HepG2 (cell line): ENCODE measurements at regions not wholly inside any gene's neighbourhood (a gene's known extent, or its start where the extent isn't known, plus 50 kb on each side); places are given as distances from the start of the nearest gene placed in this dataset.

Source experiments
- ATAC-seq: fragments of 200-7000 bp; cut with Tn5 transposase; 3 replicates; pipeline ENCODE4 v1.9.1; 2020; ENCODE audit warnings: mild to moderate bottlenecking, moderate library complexity
- BruUV-seq: library from RNA; stranded (reverse); fragments of 400-500 nt; replicated peaks from 2 replicates; lab custom pipeline; 2021; lab: Mats Ljungman, UMichigan
- CTCF ChIA-PET: fragments of 300-600 bp; formaldehyde crosslinking; extraction: SDS; loops from one replicate; lab custom pipeline; 2021; ENCODE audit warnings: low total read pairs, inconsistent platforms, low intra/inter-chr PET ratio; lab: Yijun Ruan, JAX
- POLR2A ChIA-PET: fragments of 350-600 bp; sonication (Branson Sonifier 250); formaldehyde crosslinking; loops from one replicate; lab custom pipeline; 2020; ENCODE audit warnings: antibody characterized with exemption, inconsistent platforms; lab: Yijun Ruan, JAX
- DNase-seq: peaks from one replicate; pipeline ENCODE4 v3.0.0-alpha.2; 2015; ENCODE audit warnings: low spot score
- FAIRE-seq: peaks from 3 replicates; lab custom pipeline; 2011; peaks lifted over from hg19 to GRCh38; lab: Jason Lieb, UNC
- H2AFZ ChIP-seq: one replicate; pipeline ENCODE4 v1.6.1; 2011; ENCODE audit warnings: low read length, inconsistent platforms
- H3K27ac ChIP-seq: fragments of 300-600 bp; 3 replicates; pipeline ENCODE4 v1.8.0; 2011; ENCODE audit warnings: mixed run types, mild to moderate bottlenecking, mixed read lengths, low read length, inconsistent platforms; ENCODE audit not compliant: insufficient read depth; ENCODE audit errors: extremely low read length
- H3K27me3 ChIP-seq, 2 experiments: fragments of 200-600 bp in 1 of 2; 2 replicates in 1 of 2; 3 replicates in 1 of 2; pipeline versions ENCODE4 v1.6.0 to v1.8.0; 2011; ENCODE audit warnings: low read length in 2 of 2, mild to moderate bottlenecking in 2 of 2, moderate library complexity in 2 of 2, inconsistent platforms in 1 of 2; ENCODE audit not compliant: insufficient read depth in 2 of 2, control insufficient read depth in 1 of 2
- H3K36me3 ChIP-seq, 2 experiments: fragments of 200-600 bp in 1 of 2; replicated peaks in 1 of 2; 2 replicates in 1 of 2; 3 replicates in 1 of 2; pipeline versions ENCODE4 v1.5.1 to v1.8.0; 2011; ENCODE audit warnings: low read length in 2 of 2, inconsistent platforms in 1 of 2; ENCODE audit not compliant: insufficient read depth in 2 of 2, control insufficient read depth in 1 of 2
- H3K4me1 ChIP-seq: 2 replicates; pipeline ENCODE4 v1.5.1; 2012; ENCODE audit warnings: low read length, inconsistent platforms; ENCODE audit not compliant: insufficient read depth
- H3K4me2 ChIP-seq: 2 replicates; pipeline ENCODE4 v1.6.0; 2011; ENCODE audit warnings: low read depth, low read length, inconsistent platforms
- H3K4me3 ChIP-seq, 3 experiments: fragments of 200-600 bp in 1 of 3; sonication (generic), shearing (Covaris generic) in 1 of 3; replicated peaks in 1 of 3; 2 replicates each; pipeline ENCODE4 v1.5.1; 2011 to 2016; ENCODE audit warnings: low read length in 3 of 3, inconsistent platforms in 2 of 3, low read depth in 2 of 3, mild to moderate bottlenecking in 2 of 3, control low read depth in 1 of 3, mixed read lengths in 1 of 3; ENCODE audit not compliant: insufficient read depth in 1 of 3
- H3K79me2 ChIP-seq: one replicate; pipeline ENCODE4 v1.6.1; 2011; ENCODE audit warnings: low read length, inconsistent platforms; ENCODE audit not compliant: insufficient read depth
- H3K9ac ChIP-seq: 2 replicates; pipeline ENCODE4 v1.6.0; 2011; ENCODE audit warnings: mild to moderate bottlenecking, low read depth, low read length, inconsistent platforms; ENCODE audit not compliant: insufficient read depth
- H3K9me3 ChIP-seq: 2 replicates; pipeline ENCODE4 v1.5.1; 2012; ENCODE audit warnings: mild to moderate bottlenecking, low read length
- H4K20me1 ChIP-seq: 2 replicates; pipeline ENCODE4 v1.6.0; 2011; ENCODE audit warnings: inconsistent platforms, mild to moderate bottlenecking, low read length, moderate library complexity; ENCODE audit not compliant: insufficient read depth
- CBX2 ChIP-seq, 2 experiments: fragments of 200-600 bp in 1 of 2; sonication (generic); formaldehyde crosslinking in 1 of 2; IDR thresholded peaks; 2 replicates each; pipeline versions ENCODE4 v1.7.0 to v1.8.1; 2018 to 2022; ENCODE audit warnings: low read depth in 2 of 2, low read length in 1 of 2, mild to moderate bottlenecking in 1 of 2, missing genetic modification reagents in 1 of 2
- CHD4 ChIP-seq: fragments of 200-600 bp; sonication (generic); IDR thresholded peaks from 2 replicates; pipeline ENCODE4 v1.7.0; 2017; ENCODE audit warnings: mild to moderate bottlenecking, low read length, borderline replicate concordance
- CREM ChIP-seq, 2 experiments: sonication (generic) in 1 of 2; formaldehyde crosslinking in 1 of 2; IDR thresholded peaks; 2 replicates each; pipeline versions ENCODE4 v1.4.0 to v1.6.1; 2016 to 2020; ENCODE audit warnings: antibody characterized with exemption in 1 of 2, mild to moderate bottlenecking in 1 of 2, missing genetic modification reagents in 1 of 2
- IRX3 ChIP-seq: sonication (generic); formaldehyde crosslinking; IDR thresholded peaks from 2 replicates; pipeline ENCODE4 v1.8.1; 2023; ENCODE audit warnings: mild to moderate bottlenecking, low read depth, missing genetic modification reagents, borderline replicate concordance
- MATR3 ChIP-seq: sonication (generic); formaldehyde crosslinking; IDR thresholded peaks from 2 replicates; pipeline ENCODE4 v1.4.0; 2020; ENCODE audit warnings: missing genetic modification reagents
- NR2C2 ChIP-seq: sonication (generic); formaldehyde crosslinking; IDR thresholded peaks from 2 replicates; pipeline ENCODE4 v1.4.0; 2020; ENCODE audit warnings: missing genetic modification reagents, mild to moderate bottlenecking, moderate library complexity, borderline replicate concordance
- PHF21A ChIP-seq: sonication (generic); formaldehyde crosslinking; IDR thresholded peaks from 2 replicates; pipeline ENCODE4 v1.5.0; 2020; ENCODE audit warnings: mild to moderate bottlenecking, missing genetic modification reagents
- RBFOX2 ChIP-seq: fragments of 200-400 bp; formaldehyde crosslinking; IDR thresholded peaks from 2 replicates; pipeline ENCODE4 v1.6.1; 2017; ENCODE audit warnings: low read depth, mild to moderate bottlenecking, low read length
- RORA ChIP-seq: sonication (generic); formaldehyde crosslinking; IDR thresholded peaks from 2 replicates; pipeline ENCODE4 v1.5.0; 2020; ENCODE audit warnings: mild to moderate bottlenecking, missing genetic modification reagents, moderate library complexity
- THAP7 ChIP-seq: sonication (generic); formaldehyde crosslinking; IDR thresholded peaks from 2 replicates; pipeline ENCODE4 v1.8.1; 2023; ENCODE audit warnings: mild to moderate bottlenecking, missing genetic modification reagents
- ZFP91 ChIP-seq: sonication (generic); formaldehyde crosslinking; IDR thresholded peaks from 2 replicates; pipeline ENCODE4 v1.9.0; 2022; ENCODE audit warnings: missing genetic modification reagents, mild to moderate bottlenecking, borderline replicate concordance
- ZMYM4 ChIP-seq: sonication (generic); formaldehyde crosslinking; IDR thresholded peaks from 2 replicates; pipeline ENCODE4 v1.8.1; 2023; ENCODE audit warnings: mild to moderate bottlenecking, missing genetic modification reagents
- ZNF354B ChIP-seq: sonication (generic); formaldehyde crosslinking; IDR thresholded peaks from 2 replicates; pipeline ENCODE4 v1.8.0; 2022; ENCODE audit warnings: mild to moderate bottlenecking, missing genetic modification reagents
- ZNF530 ChIP-seq: sonication (generic); formaldehyde crosslinking; IDR thresholded peaks from 2 replicates; pipeline ENCODE4 v1.5.0; 2020; ENCODE audit warnings: low read depth, mild to moderate bottlenecking, missing genetic modification reagents
- ZNF556 ChIP-seq: sonication (generic); formaldehyde crosslinking; IDR thresholded peaks from 2 replicates; pipeline ENCODE4 v1.4.0; 2020; ENCODE audit warnings: mild to moderate bottlenecking, missing genetic modification reagents, borderline replicate concordance
- ZNF589 ChIP-seq: sonication (generic); formaldehyde crosslinking; conservative IDR thresholded peaks from 2 replicates; pipeline ENCODE4 v1.8.0; 2022; ENCODE audit warnings: mild to moderate bottlenecking, moderate library complexity, missing genetic modification reagents
- ZNF652 ChIP-seq: IDR thresholded peaks from 2 replicates; pipeline ENCODE4 v1.6.1; 2016; ENCODE audit warnings: low read depth, borderline replicate concordance
- ZNF777 ChIP-seq: sonication (generic); formaldehyde crosslinking; IDR thresholded peaks from 2 replicates; pipeline ENCODE4 v1.4.0; 2020; ENCODE audit warnings: missing genetic modification reagents
- WGBS: methylation state at CpG from one replicate; pipeline ENCODE4 v1.1.6; 2017; ENCODE audit warnings: low lambda C conversion rate; 5-methylcytosine and 5-hydroxymethylcytosine counted together
- in situ Hi-C: cut with HindIII; loops from 2 replicates; pipeline ENCODE4 v1.10.0; 2017; ENCODE audit warnings: low pct_unique_long_range_greater_than_20kb; ENCODE audit not compliant: extremely low pct_ligation_motif_present
- intact Hi-C: fragments of 100-400 bp; cut with micrococcal nuclease; formaldehyde crosslinking; loops from one replicate; pipeline ENCODE4 v1.10.0; 2022; ENCODE audit not compliant: unreplicated experiment
- TF ChIP-seq, protein P1 (sequence below): IDR thresholded peaks from 2 replicates; pipeline ENCODE4 v1.4.0; 2020; ENCODE audit warnings: mild to moderate bottlenecking, missing genetic modification reagents

GRCh38 chr5:17329571-17329970 is 112.1 kb downstream of the BASP1 start (continued):
- TF ChIP-seq THAP7 (CRISPR knock-in tag): no peak
- no peak for TF ChIP-seq CBX2 (IDR thresholded peaks at IDR 0.05; ENCODE audit: low read depth, low read length)
- no peak for TF ChIP-seq CBX2 (CRISPR knock-in tag; IDR thresholded peaks at IDR 0.05; ENCODE audit: low read depth)
- TF ChIP-seq ZNF354B (CRISPR knock-in tag): no peak
- TF ChIP-seq, all 625 proteins: peak for 0

- intact Hi-C loops: no loop called here
- H3K4me2 ChIP-seq: no peak overlapping the region
- no peak overlapping the region for H3K27ac ChIP-seq
- no peaks in the 10 kb centered on the region for H4K20me1 ChIP-seq
- H3K79me2 ChIP-seq: no peaks in the 10 kb centered on the region
- no peaks in the 10 kb centered on the region for H3K4me1 ChIP-seq
- WGBS: 2% methylated on average over 2 of the region's 2 CpGs
- no peak overlapping the region for H3K4me3 ChIP-seq
- FAIRE-seq (no peak), DNase-seq (no peak), ATAC-seq (no peak)
- H3K36me3 ChIP-seq: no peaks in the 10 kb centered on the region
- no peaks in the 10 kb centered on the region for H3K9me3 ChIP-seq
- H2AFZ ChIP-seq: no peak overlapping the region
- no peaks in the 10 kb centered on the region for H3K27me3 ChIP-seq
- ChIA-PET CTCF (no interaction called here), POLR2A (no interaction called here)
- no TSS peak for BruUV-seq
- no peak overlapping the region for H3K9ac ChIP-seq
- in situ Hi-C loops: no loop called here
- no peak for TF ChIP-seq ZNF530 (CRISPR knock-in tag)
- TF ChIP-seq ZFP91 (CRISPR knock-in tag): no peak
- no peak for TF ChIP-seq NR2C2
- TF ChIP-seq, protein P1, sequence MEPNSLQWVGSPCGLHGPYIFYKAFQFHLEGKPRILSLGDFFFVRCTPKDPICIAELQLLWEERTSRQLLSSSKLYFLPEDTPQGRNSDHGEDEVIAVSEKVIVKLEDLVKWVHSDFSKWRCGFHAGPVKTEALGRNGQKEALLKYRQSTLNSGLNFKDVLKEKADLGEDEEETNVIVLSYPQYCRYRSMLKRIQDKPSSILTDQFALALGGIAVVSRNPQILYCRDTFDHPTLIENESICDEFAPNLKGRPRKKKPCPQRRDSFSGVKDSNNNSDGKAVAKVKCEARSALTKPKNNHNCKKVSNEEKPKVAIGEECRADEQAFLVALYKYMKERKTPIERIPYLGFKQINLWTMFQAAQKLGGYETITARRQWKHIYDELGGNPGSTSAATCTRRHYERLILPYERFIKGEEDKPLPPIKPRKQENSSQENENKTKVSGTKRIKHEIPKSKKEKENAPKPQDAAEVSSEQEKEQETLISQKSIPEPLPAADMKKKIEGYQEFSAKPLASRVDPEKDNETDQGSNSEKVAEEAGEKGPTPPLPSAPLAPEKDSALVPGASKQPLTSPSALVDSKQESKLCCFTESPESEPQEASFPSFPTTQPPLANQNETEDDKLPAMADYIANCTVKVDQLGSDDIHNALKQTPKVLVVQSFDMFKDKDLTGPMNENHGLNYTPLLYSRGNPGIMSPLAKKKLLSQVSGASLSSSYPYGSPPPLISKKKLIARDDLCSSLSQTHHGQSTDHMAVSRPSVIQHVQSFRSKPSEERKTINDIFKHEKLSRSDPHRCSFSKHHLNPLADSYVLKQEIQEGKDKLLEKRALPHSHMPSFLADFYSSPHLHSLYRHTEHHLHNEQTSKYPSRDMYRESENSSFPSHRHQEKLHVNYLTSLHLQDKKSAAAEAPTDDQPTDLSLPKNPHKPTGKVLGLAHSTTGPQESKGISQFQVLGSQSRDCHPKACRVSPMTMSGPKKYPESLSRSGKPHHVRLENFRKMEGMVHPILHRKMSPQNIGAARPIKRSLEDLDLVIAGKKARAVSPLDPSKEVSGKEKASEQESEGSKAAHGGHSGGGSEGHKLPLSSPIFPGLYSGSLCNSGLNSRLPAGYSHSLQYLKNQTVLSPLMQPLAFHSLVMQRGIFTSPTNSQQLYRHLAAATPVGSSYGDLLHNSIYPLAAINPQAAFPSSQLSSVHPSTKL (CRISPR knock-in tag): no peak
- TF ChIP-seq CREM (IDR thresholded peaks at IDR 0.05): no peak
- TF ChIP-seq CREM (CRISPR knock-in tag; IDR thresholded peaks at IDR 0.05): no peak
- TF ChIP-seq RBFOX2: no peak
- no peak for TF ChIP-seq ZMYM4 (CRISPR knock-in tag)
- no peak for TF ChIP-seq PHF21A (CRISPR knock-in tag)
- TF ChIP-seq ZNF652 (CRISPR knock-in tag): no peak
- no peak for TF ChIP-seq CHD4
- TF ChIP-seq RORA: no peak
- no peak for TF ChIP-seq MATR3 (CRISPR knock-in tag)
- TF ChIP-seq IRX3 (CRISPR knock-in tag): no peak
- no peak for TF ChIP-seq ZNF777 (CRISPR knock-in tag)
- TF ChIP-seq ZNF556 (CRISPR knock-in tag): no peak
- TF ChIP-seq ZNF589: no peak
Measured at GRCh38 chr5:17330386-17330785, 113.0 kb downstream of the BASP1 start.
